GM12873 (cell line): ENCODE measurements at regions not wholly inside any gene's neighbourhood (a gene's known extent, or its start where the extent isn't known, plus 50 kb on each side); places are given as distances from the start of the nearest gene placed in this dataset.

Source experiments
- TF ChIP-seq, protein P1 (sequence below): IDR thresholded peaks from 2 replicates; pipeline ENCODE4 v1.5.1; 2012; ENCODE audit warnings: low read depth, mild to moderate bottlenecking, moderate library complexity, low read length, control low read depth; ENCODE audit not compliant: insufficient read depth; ENCODE audit errors: missing control alignments

DNA sequence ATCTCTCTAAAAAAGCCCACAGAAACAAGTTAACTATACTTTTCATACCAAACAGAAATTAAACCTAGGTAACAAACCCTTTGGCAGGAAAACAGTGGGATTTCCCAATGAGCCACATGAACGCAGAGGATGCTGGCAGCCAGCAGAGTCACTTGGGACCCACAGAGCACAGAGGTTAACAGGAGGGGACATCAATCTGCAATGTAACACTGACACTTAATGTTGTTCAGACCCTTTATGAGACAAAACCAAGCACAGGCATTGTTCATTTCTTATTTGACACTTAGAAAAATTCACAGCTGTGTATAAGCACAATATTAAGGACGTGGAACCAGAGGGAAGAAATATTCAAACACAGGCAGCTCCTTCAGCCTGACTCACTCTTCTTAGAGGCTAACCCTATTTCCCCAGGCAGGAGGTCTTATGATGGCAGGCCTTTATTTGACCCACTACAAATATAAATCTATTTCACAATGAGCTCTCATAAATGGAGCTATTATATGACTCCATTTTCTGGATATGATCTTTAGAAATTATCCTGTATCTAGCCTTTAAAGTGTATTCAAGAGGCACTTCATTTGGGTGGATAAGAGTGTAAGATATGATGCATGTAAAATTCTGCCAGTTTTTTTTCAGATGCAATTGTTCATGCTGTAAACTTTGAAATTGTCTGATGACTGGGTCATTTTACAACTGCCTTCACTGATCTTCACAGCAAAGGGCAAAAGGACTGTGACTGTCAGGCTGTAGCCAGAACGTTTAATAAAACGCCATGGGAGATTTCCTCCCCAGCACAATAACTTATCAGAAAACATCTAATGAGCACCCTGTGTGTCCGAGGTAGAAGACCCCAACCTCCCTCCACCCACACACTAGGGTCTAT is 132.8 kb upstream of the SATB2 start:
- TF ChIP-seq, protein P1, sequence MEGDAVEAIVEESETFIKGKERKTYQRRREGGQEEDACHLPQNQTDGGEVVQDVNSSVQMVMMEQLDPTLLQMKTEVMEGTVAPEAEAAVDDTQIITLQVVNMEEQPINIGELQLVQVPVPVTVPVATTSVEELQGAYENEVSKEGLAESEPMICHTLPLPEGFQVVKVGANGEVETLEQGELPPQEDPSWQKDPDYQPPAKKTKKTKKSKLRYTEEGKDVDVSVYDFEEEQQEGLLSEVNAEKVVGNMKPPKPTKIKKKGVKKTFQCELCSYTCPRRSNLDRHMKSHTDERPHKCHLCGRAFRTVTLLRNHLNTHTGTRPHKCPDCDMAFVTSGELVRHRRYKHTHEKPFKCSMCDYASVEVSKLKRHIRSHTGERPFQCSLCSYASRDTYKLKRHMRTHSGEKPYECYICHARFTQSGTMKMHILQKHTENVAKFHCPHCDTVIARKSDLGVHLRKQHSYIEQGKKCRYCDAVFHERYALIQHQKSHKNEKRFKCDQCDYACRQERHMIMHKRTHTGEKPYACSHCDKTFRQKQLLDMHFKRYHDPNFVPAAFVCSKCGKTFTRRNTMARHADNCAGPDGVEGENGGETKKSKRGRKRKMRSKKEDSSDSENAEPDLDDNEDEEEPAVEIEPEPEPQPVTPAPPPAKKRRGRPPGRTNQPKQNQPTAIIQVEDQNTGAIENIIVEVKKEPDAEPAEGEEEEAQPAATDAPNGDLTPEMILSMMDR: no peak

DNA sequence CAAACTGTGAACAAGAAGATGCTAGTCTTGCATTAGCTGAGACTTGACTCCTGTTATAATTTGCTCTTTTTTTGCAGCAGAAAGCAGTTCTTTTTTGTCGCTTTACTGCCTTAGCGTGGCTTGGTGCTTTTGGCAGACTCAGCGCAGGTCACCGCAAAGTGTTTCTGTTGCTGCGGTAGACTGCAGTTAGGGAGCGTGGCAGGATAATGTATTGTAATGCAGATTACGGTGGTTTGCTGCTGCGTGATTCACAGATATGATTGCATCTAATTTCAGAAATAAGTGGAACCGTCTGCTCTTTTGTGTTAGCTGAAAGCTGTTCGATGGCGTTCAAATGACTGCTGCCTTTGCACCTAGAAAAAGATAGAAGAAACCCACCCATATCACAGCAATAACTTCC is 131.6 kb upstream of the SATB2 start:
- TF ChIP-seq, protein P1: no peak

- TF ChIP-seq, protein P1: no peak
These were observed 130.3 kb upstream of the SATB2 start for GRCh38 chr2:199588054-199588453.

DNA sequence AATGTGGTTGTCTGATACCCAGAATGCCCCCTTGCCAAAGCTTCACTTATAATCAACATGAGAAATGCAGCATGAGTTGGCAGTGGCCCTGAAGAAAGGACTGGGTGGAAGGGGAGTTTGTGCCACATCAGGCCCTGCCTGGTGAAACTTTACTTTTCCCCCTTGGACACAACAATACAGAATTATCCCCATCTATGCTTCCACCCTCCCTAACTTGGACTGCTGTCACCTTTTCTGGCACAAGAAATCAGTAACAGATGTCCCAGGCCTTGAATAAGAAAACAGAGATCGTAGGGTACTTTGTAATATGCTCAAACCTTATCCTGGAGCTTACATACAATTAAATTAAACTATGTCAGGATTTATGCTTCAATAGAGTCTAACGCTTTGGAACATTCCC is 128.9 kb upstream of the SATB2 start:
- TF ChIP-seq, protein P1: no peak

DNA sequence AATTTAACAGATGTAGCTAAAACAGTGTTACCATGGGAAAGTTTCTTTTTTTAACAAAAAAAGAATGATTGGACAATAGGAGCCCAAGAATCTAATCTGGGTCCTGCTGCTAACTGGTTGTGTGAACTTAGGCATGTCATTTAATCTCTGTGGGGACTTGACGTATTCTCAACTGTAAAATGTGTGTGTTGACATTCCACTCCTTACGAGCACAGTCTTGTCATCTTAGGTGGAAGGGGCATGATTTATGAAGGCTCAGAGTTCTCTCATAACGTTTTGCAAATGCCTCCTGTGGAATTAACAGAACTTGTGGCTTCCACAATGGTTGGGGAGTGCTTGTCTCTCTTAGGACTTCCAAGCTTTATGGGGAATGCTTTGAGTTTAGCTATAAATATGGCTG is 125.9 kb upstream of the SATB2 start:
- TF ChIP-seq, protein P1: no peak

DNA sequence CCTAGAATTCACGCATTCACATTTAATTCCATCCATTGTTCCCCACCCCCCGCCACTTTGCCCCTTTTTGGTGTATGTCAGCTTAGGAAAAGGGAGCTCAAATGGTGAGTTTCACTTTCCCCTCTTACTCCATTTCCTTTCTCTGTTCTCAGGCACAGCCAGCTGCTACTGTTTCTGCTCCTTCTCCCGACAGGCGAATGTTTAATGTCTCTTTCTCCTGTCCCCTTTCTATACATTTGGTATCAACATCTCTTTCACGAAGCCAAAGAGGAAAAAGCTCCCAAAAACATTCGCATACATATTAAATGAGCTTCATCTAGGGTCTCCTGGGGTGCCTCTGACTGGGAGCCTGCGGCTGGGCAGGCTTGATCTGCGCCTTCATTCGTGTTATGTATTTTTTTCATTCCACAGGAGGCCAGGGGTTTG is 124.2 kb upstream of the SATB2 start:
- TF ChIP-seq, protein P1: no peak

DNA sequence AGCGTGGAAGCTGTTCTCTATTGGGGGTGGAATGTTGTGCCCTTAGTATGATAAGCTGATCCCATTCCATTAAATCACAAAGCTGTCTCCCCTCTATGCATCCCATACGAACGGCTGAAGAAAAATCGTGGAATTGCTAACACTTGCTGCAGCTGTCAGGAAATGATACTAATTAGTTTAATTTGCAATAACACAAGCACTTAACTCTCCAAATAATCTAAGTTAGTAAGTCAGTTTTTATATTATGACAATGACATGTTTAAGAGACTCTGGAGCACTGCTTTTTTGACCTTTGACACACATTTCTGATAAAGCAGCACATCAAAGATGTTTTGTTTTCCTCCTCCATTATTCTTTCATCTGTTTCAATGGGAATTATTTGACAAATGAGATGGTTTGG is 123.7 kb upstream of the SATB2 start:
- TF ChIP-seq, protein P1: no peak
